GM18507 (cell line): ENCODE measurements at regions not wholly inside any gene's neighbourhood (a gene's known extent, or its start where the extent isn't known, plus 50 kb on each side); places are given as distances from the start of the nearest gene placed in this dataset.
"Not testable (repeated sequence)": the region's sequence is repeated elsewhere in the genome, so short reads cannot be mapped to it uniquely, and the experiment has no call there.

ENCODE experiments used
- DNase-seq: peaks from one replicate; pipeline ENCODE4 v3.0.0; 2011; ENCODE audit warnings: low read depth; ENCODE audit not compliant: insufficient read length; ENCODE audit errors: extremely low spot score
- FAIRE-seq: peaks from 2 replicates; lab custom pipeline; 2011; peaks lifted over from hg19 to GRCh38; lab: Jason Lieb, UNC

DNA sequence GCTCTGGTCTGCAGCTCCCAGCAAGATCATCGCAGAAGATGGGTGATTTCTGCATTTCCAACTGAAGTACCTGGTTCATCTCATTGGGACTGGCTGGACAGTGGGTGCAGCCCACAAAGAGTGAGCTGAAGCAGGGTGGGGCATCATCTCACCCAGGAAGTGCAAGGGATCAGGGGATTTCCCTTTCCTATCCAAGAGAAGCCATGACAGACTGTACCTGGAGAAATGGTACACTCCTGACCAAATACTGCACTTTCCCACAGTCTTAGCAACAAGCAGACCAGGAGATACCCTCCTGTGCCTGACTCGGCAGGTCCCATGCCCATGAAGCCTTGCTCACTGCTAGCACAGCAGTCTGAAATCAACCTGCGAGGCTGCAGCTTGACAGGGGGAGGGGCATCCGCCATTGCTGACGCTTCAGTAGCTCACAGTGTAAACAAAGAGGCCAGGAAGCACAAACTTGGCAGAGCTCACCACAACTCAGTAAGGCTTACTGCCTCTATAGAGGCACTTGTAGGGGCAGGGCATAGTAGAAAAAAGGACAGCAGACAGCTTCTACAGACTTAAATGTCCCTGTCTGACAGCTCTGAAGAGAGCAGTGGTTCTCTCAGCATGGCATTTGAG lies 60.5 kb downstream of the AREG start:
- not testable (repeated sequence) for DNase-seq, FAIRE-seq

- FAIRE-seq, DNase-seq: not testable (repeated sequence)
These were observed 64.4 kb downstream of the AREG start for GRCh38 chr4:74509363-74509762.

DNA sequence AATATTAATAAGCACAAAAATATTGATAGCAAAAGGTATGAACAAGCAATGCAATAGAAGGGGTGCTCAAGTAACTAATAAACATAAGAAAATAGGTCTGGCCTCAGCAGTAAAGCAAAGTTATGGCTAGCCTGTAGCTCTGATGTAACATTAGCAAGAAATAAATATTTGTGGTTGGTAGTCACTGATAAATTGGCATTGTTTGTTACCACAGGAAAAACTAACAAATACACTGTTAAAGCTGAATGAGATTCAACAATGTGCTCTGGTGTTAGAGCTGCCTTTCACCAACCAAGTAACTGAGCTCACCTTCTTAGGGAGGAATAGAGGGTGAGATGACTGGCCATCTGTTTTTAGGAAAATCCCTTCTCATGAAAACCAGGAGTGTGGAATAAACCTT lies 71.4 kb downstream of the AREG start:
- DNase-seq: no peak
- no peak for FAIRE-seq

DNA sequence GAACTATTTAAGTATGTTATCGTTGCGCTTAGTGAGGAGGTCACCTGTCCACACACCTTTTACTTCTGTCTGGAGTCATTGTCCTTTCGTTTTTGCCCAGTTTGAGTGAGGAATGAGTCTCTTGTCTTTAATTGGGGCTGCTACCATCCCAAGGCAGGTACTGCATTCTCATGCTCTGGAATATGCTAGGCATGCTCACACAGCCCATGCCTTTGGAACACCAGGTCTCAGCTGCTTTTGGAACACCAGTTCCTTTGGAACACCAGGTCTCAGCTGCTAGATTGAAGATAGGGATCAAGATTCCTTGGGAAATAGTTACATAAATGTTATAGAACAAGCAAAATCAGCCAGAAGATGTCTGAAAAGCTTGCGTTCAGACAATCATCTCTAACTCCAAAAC lies 73.1 kb downstream of the AREG start:
- DNase-seq: no peak
- no peak for FAIRE-seq

GRCh38 chr4:74522251-74522991 lies 77.5 kb downstream of the AREG start:
- DNase-seq: no peak
- no peak for FAIRE-seq

- FAIRE-seq: no peak
- no peak for DNase-seq
These were observed 78.2 kb downstream of the AREG start for GRCh38 chr4:74523096-74523495.

DNA sequence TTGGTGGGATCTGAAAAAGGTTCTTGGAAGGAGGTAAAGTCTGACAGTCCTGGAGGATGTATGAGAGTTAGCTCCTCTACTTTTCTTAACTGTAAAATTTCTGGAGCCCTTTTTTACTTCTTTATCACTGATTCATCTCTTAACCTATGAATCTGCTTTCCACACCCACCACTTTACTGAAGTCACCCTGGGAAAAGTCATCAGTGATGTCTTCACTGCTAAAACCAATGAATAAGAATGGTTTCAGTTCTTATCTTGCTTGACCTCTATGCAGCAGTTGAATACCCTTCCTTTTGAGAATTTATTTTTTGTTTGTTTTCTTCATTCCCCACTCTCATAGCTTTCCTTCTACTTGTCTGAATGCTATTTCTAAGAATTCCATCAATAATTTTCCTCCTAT lies 80.0 kb downstream of the AREG start:
- no peak for FAIRE-seq

GRCh38 chr4:74527049-74527448 lies 82.1 kb downstream of the AREG start:
- FAIRE-seq (no peak), DNase-seq (no peak)

More for the DNA sequence above, 80.0 kb downstream of the AREG start:
- DNase-seq: no peak

DNA sequence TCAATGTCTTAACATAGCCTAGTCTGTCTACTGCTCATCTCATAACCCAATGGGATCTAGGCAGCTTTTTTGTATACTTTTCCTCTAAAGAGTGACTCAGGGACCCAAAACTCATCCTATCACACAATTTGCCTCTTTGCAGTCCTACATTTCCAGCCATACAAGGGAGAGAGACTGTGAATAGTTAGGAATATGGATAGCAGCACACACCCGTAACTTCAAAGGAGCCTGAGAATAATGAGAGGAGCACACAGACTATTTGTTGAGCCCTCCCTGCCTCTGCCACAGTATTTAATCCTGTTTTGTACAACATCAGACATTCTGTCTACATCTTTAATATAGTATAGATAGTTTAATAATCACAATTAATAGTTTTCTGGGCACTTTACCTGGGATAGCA lies 83.2 kb downstream of the AREG start:
- DNase-seq (no peak), FAIRE-seq (no peak)

- no peak for FAIRE-seq
- DNase-seq: no peak
These were observed 84.5 kb downstream of the AREG start for GRCh38 chr4:74529284-74530041.

DNA sequence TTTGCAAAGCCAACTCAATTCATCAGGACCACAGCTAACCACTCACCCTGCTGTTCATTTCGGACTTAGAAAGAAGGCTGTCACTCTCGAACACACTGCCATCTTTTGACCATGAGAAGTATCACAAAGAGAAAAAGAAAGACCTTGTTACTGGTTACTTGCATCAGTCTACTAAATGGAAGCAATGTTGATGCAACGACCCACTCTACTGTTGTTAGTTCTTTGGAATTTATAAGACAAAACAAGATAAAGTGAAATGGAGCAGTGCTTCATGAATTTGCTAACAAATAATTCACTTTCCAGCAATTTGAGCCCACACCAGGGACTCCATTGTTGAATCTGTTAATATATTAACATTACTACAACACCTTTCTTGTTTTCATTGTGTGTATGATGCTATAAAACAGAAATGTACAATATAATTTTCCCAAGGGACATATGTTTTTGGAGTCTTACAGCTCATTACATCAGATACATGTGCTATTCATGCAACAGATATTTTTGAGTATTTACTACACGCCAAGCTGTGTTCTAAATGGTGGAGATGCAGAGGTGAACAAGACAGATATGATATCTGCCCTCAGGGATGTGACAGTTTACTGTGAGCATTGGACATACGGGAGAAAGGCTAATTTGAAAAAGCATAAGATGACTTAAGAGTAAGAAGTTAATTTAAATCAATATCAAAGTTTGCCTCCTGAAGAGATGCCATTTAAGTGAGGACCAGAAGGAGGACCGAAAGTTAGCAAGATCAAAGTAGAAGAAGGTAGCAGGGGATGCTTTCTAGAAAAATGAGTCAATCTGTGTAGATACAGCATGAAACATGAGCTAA lies 87.2 kb downstream of the AREG start:
- DNase-seq: peak; percentile 3
- peak; percentile 82 for FAIRE-seq

GRCh38 chr4:74534121-74534520 lies 89.2 kb downstream of the AREG start:
- no peak for FAIRE-seq
- no peak for DNase-seq

DNA sequence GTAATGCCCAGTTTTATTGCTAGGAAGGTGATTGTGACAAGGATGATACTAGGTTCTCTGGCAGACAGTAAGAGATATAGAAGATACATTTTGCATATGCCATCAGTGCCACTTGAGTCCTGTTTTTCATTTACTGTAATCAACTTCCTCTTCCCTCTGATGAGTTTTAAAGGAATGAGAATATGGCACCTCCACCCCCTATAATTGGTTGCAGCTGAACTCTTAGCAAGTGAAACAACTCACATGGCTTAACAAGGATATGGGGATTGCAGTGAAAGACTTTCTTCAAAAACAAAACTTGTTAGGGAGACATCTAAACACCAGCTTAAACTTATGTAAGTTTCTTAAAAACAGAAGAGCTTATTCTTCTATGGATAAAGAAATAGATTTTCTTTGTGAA lies 90.0 kb downstream of the AREG start:
- DNase-seq (no peak), FAIRE-seq (no peak)

GRCh38 chr4:74535512-74535911 lies 90.6 kb downstream of the AREG start:
- FAIRE-seq (no peak), DNase-seq (no peak)

DNA sequence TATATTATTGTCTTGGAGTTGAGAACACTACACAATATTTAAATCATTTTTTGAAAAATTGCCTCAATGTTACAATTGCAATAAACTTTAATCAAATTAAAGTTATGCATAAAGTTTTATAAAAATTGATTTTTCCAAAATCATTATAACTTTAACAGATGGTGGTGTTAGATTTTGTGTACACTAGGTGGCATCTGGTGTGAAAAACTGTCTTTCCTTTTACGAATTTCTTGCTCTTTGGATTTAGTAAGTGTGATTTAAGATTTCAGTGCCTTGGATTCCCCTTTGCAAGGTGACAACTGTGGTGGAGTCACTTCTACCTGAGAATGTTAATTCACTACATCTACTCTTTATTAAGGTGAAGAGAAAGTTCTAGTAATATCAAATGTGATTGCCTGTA lies 91.6 kb downstream of the AREG start:
- DNase-seq: no peak
- FAIRE-seq: no peak

DNA sequence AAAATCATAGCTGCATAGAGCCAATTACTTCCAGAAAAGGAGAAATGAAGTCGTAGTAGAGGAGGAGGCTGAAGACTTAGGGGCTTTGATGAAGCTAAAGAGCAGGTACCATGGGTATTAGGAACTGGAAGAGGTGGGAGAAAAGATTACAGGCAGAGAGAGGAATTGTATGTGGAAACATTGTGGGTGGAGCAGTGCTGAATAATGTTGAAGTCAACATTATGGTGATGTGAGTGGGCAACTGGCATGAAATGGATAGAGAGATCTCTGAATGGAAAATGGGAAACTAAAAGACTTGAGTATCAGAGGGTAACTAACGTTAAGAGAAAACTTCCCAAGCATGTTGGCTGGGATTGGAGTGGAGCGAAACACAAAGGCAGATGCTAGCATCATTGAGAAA lies 92.5 kb downstream of the AREG start:
- FAIRE-seq: no peak

GRCh38 chr4:74539044-74539790 lies 94.3 kb downstream of the AREG start:
- DNase-seq (no peak), FAIRE-seq (peak; percentile 60)

More for the DNA sequence above, 92.5 kb downstream of the AREG start:
- no peak for DNase-seq

GRCh38 chr4:74540193-74540592 lies 95.3 kb downstream of the AREG start:
- FAIRE-seq (no peak), DNase-seq (no peak)

DNA sequence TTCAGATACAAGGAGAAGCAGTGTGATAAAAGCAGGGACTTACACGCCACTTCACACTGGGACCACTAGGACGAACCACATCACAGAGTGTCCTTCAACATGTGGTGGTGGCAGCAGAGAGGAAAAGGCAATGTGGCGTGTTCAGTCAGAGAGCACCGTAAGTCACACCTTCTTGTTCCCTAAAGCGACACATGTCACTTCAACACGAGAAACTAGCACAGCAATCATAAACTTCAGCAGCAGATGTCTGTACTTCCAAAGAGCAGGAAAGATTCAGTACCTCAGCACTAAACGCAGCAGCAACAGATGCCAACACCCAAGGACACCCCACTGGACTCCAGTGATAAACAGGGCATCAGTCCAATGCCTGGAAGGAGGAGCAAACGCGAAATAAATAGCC lies 96.7 kb downstream of the AREG start:
- FAIRE-seq (no peak), DNase-seq (no peak)
